ENCODE measurements at regions not wholly inside any gene's neighbourhood (a gene's known extent, or its start where the extent isn't known, plus 50 kb on each side); places are given as distances from the start of the nearest gene placed in this dataset.
"Not testable (repeated sequence)": the region's sequence is repeated elsewhere in the genome, so short reads cannot be mapped to it uniquely, and the experiment has no call there.

DNA sequence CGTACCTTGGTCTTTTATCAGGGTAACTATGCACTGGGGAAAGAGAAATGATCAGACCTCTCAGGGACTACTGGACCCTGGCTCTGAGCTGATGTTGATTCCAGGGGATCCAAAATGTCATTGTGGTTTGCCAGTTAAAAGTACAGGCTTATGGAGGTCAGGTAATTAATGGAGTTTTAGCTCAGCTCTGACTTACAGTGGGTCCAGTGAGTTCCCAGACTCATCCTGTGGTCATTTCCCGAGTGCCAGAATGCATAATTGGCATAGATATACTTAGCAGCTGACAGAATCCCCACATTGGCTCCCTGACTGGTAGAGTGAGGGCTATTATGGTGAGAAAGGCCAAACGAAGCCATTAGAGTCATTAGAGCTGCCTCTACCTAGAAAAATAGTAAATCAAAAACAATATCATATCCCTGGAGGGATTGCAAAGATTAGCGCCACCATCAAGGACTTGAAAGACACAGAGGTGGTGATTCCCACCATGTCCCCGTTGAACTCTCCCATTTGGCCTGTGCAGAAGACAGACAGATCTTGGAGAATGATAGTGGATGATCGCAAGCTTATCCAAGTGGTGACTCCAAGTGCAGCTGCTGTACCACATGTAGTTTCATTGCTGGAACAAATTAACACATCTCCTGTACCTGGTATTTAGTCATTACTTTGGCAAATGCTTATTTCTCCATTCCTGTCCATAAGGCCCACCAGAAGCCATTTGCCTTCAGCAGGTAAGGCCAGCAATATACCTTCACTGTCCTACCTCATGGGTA, 152.4 kb downstream of the THBS2 start:
- no peak for DNase-seq (ENCODE audit: low spot score)

GRCh38 chr6:169099411-169100202, 154.0 kb downstream of the THBS2 start:
- no peak for DNase-seq (ENCODE audit: low spot score)

DNA sequence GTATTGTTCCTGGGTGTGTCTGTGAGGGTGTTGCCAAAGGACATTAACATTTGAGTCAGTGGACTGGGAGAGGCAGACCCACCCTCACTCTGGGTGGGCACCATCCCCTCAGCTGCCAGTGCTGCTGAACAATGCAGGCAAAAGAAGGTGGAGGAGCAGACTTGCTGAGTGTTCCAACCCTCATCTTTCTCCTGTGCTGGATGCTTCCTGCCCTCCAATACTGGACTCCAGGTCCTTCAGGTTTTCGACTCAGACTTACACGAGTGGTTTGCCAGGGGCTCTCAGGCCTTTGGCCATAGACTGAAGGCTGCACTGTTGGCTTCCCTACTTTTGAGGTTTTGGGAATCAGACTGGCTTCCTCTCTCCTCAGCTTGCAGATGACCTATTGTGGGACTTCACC, 155.0 kb downstream of the THBS2 start:
- not testable (repeated sequence) for DNase-seq (ENCODE audit: low spot score)

DNA sequence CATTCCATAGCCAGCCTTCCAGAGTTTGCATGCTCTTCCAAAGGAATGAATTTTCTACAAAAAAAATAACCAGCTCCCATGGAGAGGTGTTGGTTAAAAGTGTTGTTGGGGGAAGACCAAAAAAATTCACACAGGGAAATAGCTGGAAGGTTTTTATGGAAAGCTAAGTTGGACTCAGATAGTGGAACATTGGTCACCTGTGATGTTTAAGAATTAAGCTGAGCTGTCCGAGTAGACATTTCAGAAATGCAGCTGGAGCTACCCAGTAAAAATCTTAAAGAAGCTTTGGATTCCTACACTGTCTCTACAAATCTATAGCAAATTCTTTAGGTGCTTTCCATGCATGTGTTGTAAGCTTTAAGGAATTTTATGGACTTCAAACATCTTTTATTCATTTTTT, 155.5 kb downstream of the THBS2 start:
- no peak for DNase-seq (ENCODE audit: low spot score)

DNA sequence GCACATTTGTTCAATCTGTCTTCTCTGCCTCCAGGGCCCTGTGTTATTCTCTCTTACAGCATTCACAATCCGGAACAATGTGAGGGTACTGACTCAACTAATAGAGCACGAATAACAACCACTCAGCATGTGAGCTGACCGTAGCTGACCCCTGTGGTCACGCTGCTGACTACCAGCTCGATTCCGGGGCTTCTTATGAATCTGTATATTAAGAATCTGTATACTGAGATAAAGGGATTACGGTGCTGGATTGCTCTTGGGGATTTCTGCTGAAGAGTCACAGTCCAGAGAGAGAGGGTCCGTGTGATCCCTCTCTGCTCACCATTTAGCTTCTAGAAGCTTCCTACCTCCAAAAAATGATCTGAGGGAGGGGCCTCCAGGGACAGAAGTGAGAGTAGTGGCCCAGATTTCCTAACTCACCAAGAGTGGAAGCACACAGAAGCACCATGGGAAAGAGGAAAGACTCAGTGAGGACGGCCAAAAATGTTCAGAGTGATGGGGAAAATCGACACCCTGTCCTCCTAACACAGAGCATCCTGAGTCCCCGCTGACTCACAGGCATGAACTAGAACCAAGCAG, 156.2 kb downstream of the THBS2 start:
- peak; percentile 84 for DNase-seq (ENCODE audit: low spot score)

DNA sequence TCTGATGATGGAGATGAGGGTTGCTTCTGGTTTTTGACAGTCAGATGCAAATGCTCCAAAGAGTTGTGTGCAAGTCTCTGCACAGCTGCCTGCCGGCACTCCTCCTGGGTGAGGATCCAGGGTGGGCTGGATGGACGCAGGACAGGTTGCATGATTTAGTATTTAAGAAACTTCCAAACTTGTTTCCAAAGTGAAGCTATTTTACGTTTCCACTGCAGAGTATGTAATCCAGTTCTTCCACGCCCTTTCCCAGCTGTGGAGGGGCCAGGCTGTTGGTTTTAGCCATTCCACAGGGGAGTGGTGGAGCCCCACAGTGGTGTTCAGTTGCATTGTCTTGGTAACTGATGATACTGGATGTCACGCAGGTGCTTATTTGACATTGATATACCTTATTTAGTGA, 157.3 kb downstream of the THBS2 start:
- DNase-seq (ENCODE audit: low spot score), result no peak

GRCh38 chr6:169095153-169095552, 158.5 kb downstream of the THBS2 start:
- DNase-seq (ENCODE audit: low spot score), result no peak

GRCh38 chr6:169094552-169094950, 159.1 kb downstream of the THBS2 start:
- DNase-seq (ENCODE audit: low spot score), result no peak

- no peak for DNase-seq (ENCODE audit: low spot score)
Observed at GRCh38 chr6:169093770-169094551, 159.7 kb downstream of the THBS2 start.

- DNase-seq (ENCODE audit: low spot score), result no peak
Observed at GRCh38 chr6:169093066-169093723, 160.5 kb downstream of the THBS2 start.

DNA sequence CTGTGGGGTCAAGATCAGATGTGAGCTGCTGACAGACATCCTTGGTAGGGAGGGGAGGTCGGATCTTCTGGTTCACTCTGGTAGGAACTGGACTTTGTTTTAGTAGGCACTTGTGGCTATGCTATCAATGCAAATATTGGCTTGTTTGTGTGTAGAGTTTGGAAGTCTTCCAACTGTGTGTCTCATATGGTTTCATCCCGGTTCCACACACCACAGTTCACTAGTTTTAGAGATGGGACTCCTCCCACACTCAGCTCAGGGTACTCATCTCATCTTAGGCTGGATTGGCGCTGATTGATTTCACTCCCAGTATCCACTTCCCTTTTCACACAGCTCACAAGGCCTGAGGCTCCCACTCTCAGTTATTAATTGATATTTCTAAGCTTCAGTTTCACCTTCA, 161.3 kb downstream of the THBS2 start:
- peak; percentile 40 for DNase-seq (ENCODE audit: low spot score)

- DNase-seq (ENCODE audit: low spot score), result not testable (repeated sequence)
Observed at GRCh38 chr6:169090514-169091127, 163.0 kb downstream of the THBS2 start.

GRCh38 chr6:169088762-169089161, 164.9 kb downstream of the THBS2 start:
- DNase-seq (ENCODE audit: low spot score), result no peak

GRCh38 chr6:169087443-169088041, 166.1 kb downstream of the THBS2 start:
- peak; percentile 58 for DNase-seq (ENCODE audit: low spot score)

DNA sequence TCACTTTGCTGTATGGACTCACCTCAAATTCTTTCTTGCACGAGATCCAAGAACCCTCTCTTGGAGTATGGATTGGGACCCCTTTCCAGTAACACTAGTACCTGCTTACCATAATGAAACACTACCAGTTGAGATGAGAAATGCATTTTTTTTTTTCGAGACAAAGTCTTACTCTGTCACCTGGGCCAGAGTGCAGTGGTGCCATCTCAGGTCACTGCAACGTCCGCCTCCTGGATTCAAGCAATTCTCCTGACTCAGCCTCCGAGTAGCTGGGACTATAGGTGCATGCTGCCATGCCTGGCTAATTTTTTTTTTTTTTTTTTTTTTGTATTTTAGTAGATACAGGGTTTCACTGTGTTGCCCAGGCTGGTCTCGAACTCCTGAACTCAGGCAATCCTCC, 167.0 kb downstream of the THBS2 start:
- DNase-seq (ENCODE audit: low spot score), result not testable (repeated sequence)

DNA sequence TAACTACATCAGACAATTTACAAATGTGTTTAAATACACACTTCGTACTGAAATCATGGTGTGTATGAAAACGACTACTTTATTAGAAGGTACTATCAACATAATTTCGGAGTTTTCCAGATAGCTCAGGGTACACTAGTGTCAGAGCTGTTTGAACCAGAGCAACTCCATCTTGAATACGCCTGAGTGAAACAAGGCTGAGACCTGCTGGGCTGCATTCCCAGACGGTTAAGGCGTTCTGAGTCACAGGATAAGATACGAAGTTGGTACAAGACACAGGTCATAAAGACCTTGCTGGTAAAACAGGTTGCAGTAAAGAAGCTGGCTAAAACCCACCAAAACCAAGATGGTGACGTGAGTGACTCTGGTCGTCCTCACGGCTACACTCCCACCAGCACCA, 167.6 kb downstream of the THBS2 start:
- DNase-seq (ENCODE audit: low spot score), result no peak

DNA sequence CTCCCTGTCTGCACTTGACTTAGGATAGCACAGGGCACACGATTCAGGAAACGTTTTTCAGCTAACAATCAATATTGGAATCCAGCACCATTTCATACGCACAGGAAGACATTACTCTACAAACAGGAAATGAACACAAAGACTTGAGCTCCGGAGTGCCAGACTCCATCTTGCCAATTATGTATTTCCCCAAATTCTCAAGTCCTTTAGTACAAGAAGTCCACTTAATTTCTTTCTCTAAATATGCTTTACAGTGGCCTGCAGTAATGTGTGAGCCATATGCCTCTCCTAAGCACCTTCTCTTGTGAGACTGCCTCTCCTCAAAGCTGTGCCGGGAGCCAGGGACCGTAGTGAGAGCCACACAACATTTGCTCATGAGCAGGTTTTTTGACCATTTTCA, 168.2 kb downstream of the THBS2 start:
- no peak for DNase-seq (ENCODE audit: low spot score)

DNA sequence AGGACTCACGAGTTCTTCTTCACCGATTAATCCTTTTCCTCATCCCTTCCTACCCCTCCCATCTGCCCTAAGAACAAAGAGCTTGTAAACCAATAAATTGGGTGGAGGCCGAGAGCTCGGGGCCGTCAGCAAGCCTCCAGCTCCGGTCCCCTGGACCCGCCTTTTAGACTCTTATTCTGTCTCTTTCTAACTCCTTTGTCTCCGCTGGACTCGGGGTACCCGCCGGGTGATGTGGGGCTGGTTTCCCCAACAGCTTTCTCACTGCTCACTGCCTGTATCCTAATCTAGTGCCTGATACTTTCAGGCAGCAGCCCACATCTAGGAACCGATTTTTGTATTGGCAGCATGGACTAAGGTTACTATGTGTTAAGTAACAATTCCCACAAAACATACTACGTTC, 169.1 kb downstream of the THBS2 start:
- not testable (repeated sequence) for DNase-seq (ENCODE audit: low spot score)

DNA sequence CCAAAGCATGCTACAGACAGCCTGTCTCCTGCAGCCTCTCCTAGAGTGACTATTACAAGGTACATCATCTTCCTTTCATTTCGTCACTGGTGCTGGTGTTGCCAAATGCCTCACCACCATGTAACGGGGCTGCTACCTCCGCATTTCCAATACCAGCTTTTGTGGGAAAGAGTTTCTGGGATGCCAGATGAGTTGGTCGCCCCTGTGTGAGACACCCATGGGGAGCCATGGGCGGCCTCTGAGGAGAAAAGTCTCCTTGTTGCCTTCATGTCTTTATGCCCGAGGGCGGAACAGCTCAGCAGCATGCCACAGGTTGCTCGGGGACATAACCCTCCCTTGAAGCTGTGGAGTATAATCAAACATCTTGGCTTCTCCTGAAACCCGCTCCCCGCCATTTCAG, 169.6 kb downstream of the THBS2 start:
- no peak for DNase-seq (ENCODE audit: low spot score)

- DNase-seq (ENCODE audit: low spot score), result no peak
Observed at GRCh38 chr6:169083508-169083874, 170.2 kb downstream of the THBS2 start.

Measured in hepatic stellate cell (primary cell).